Parathyroid adenoma (tissue), 2 donors: ENCODE measurements at regions not wholly inside any gene's neighbourhood (a gene's known extent, or its start where the extent isn't known, plus 50 kb on each side); places are given as distances from the start of the nearest gene placed in this dataset.

Experiments used
- H2AFZ ChIP-seq: fragments of 300-600 bp; sonication (generic); one replicate; pipeline ENCODE4 v1.7.0; 2017; ENCODE audit warnings: antibody characterized with exemption, mild to moderate bottlenecking
- H3K27ac ChIP-seq: fragments of 300-600 bp; sonication (generic); one replicate; pipeline ENCODE4 v1.7.0; 2017
- H3K27me3 ChIP-seq: fragments of 300-600 bp; sonication (generic); one replicate; pipeline ENCODE4 v1.7.0; 2017; ENCODE audit warnings: low read length; ENCODE audit not compliant: control insufficient read depth, insufficient read depth
- H3K36me3 ChIP-seq: fragments of 300-600 bp; sonication (generic); one replicate; pipeline ENCODE4 v1.7.0; 2017; ENCODE audit warnings: low read length; ENCODE audit not compliant: control insufficient read depth, insufficient read depth
- H3K4me1 ChIP-seq: fragments of 300-600 bp; sonication (generic); one replicate; pipeline ENCODE4 v1.7.0; 2017; ENCODE audit warnings: control low read depth
- H3K4me2 ChIP-seq: fragments of 300-600 bp; sonication (generic); one replicate; pipeline ENCODE4 v1.7.0; 2017; ENCODE audit warnings: low read length
- H3K4me3 ChIP-seq: fragments of 300-600 bp; sonication (generic); one replicate; pipeline ENCODE4 v1.7.0; 2017; ENCODE audit warnings: low read depth, low read length
- H3K79me2 ChIP-seq: fragments of 300-600 bp; sonication (generic); one replicate; pipeline ENCODE4 v1.7.0; 2017; ENCODE audit warnings: control low read depth
- H3K9ac ChIP-seq: fragments of 300-600 bp; sonication (generic); one replicate; pipeline ENCODE4 v1.7.0; 2017; ENCODE audit warnings: mild to moderate bottlenecking
- H3K9me3 ChIP-seq: fragments of 300-600 bp; sonication (generic); one replicate; pipeline ENCODE4 v1.7.0; 2017; ENCODE audit warnings: low read length; ENCODE audit not compliant: control insufficient read depth
- TF ChIP-seq, protein P1 (sequence below): fragments of 300-600 bp; sonication (generic); IDR thresholded peaks from one replicate; pipeline ENCODE4 v1.7.0; 2017; ENCODE audit warnings: antibody characterized with exemption, mild to moderate bottlenecking
- donor health status: primary hyperparathyroidism.

DNA sequence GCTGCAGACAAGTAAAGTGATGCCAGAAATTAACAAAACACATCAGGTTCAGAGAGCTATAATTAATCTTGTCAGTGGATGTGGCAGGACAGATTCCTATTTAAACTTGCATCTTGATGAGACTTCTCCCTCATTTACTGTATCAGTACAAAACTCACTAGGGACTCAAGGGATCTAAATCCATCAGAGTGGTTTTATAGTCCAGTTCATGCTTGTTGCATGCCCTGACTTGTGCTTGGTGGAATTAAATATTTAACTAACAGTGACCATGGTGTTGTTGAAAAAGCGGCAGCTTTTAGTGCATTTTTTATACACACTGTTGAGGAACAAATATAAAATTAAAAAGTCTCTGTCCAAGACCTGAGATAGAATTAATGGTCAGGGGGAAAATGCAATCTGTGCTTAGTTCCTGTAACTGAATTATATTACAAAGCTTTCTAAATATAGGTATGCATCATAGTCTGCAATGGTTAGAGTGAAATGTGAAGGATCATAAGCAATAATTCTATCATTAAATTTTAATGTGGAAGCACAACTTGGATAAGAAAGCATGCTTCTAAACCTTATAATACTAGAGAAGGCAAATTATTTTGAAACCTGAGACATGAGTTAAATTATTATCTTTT is 1475.5 kb upstream of the TENM4 start:
- TF ChIP-seq, protein P1, sequence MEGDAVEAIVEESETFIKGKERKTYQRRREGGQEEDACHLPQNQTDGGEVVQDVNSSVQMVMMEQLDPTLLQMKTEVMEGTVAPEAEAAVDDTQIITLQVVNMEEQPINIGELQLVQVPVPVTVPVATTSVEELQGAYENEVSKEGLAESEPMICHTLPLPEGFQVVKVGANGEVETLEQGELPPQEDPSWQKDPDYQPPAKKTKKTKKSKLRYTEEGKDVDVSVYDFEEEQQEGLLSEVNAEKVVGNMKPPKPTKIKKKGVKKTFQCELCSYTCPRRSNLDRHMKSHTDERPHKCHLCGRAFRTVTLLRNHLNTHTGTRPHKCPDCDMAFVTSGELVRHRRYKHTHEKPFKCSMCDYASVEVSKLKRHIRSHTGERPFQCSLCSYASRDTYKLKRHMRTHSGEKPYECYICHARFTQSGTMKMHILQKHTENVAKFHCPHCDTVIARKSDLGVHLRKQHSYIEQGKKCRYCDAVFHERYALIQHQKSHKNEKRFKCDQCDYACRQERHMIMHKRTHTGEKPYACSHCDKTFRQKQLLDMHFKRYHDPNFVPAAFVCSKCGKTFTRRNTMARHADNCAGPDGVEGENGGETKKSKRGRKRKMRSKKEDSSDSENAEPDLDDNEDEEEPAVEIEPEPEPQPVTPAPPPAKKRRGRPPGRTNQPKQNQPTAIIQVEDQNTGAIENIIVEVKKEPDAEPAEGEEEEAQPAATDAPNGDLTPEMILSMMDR: no peak

DNA sequence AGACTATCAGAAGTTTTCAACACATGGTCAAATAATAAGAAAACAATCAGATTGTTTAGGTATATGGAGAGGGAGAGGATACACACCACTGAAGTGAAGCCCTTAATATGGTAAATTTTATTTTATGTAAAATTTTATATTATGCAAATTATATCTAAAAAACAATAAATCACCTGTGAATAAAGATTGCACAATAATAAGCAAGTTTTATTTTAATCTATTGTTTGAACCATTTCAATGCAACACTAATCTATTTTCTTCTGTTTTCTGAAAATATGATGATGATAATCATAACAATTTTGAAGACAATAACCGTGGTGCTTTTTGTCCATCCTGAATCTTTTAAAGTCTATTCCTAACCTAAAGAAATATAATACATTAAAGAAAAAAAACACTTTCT is 1473.5 kb upstream of the TENM4 start:
- H3K27ac ChIP-seq: no peak overlapping the region
- no peaks in the 10 kb centered on the region for H3K27me3 ChIP-seq
- no peak overlapping the region for H3K4me2 ChIP-seq
- no peaks in the 10 kb centered on the region for H3K79me2 ChIP-seq
- no peak overlapping the region for H2AFZ ChIP-seq
- H3K4me1 ChIP-seq: no peaks in the 10 kb centered on the region
- TF ChIP-seq, protein P1: no peak
- H3K36me3 ChIP-seq: no peaks in the 10 kb centered on the region
- no peak overlapping the region for H3K9ac ChIP-seq
- H3K9me3 ChIP-seq: no peaks in the 10 kb centered on the region
- H3K4me3 ChIP-seq: no peak overlapping the region

More for the DNA sequence above, 1475.5 kb upstream of the TENM4 start:
- no peaks in the 10 kb centered on the region for H3K4me1 ChIP-seq
- H3K4me3 ChIP-seq: no peak overlapping the region
- no peaks in the 10 kb centered on the region for H3K79me2 ChIP-seq
- H3K27ac ChIP-seq: no peak overlapping the region
- no peaks in the 10 kb centered on the region for H3K9me3 ChIP-seq
- H3K27me3 ChIP-seq: no peaks in the 10 kb centered on the region
- no peak overlapping the region for H2AFZ ChIP-seq
- H3K9ac ChIP-seq: no peak overlapping the region
- no peaks in the 10 kb centered on the region for H3K36me3 ChIP-seq
- H3K4me2 ChIP-seq: no peak overlapping the region

DNA sequence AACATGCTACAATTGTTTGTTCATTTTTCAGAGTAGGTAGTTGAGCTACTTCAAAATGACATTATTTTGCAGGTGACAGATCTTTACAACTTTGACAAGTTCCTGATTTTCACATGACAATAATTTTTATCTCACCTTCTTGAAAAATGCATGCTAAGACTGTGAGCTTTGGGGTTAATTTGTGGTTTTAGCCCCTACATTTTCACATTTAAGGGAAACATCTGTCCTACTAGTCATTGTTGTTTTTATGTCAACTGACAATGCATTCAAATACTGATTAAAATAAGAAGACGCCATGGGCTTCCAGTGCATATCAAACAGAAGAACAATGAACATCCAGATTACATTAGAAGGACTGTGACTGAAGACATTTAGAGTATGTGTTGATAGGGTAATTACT is 1470.8 kb upstream of the TENM4 start:
- TF ChIP-seq, protein P1: no peak
- H3K36me3 ChIP-seq: no peaks in the 10 kb centered on the region

DNA sequence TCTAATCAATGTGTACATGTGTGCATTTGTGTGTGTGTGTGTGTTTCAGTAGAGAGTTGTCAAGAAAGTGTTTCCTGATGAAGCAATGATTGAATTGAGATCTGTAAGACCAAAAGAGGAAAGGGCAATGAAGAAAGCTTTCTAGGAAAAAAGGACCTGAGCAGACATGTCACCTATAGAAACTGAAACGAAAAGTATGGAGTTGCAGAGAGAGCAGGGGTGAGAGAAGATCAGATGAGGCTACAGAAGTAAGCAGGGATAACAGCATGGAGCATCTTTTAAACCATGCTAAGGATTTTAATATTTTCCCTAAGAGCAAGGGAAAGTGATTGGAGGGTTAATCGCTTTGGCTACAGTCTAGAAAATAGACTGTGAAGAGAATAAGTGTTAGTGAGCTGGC is 1459.4 kb upstream of the TENM4 start:
- Histone ChIP-seq H3K9ac (no peak overlapping the region), H3K4me2 (no peak overlapping the region), H3K27me3 (no peaks in the 10 kb centered on the region), H2AFZ (no peak overlapping the region), H3K4me1 (no peaks in the 10 kb centered on the region), H3K27ac (no peak overlapping the region), H3K36me3 (no peaks in the 10 kb centered on the region), H3K9me3 (no peaks in the 10 kb centered on the region), H3K79me2 (no peaks in the 10 kb centered on the region), H3K4me3 (no peak overlapping the region)
- TF ChIP-seq, protein P1: no peak

More for the DNA sequence above, 1470.8 kb upstream of the TENM4 start:
- no peak overlapping the region for H2AFZ ChIP-seq
- H3K9me3 ChIP-seq: no peaks in the 10 kb centered on the region
- H3K79me2 ChIP-seq: no peaks in the 10 kb centered on the region
- no peak overlapping the region for H3K4me3 ChIP-seq
- H3K9ac ChIP-seq: no peak overlapping the region
- H3K4me2 ChIP-seq: no peak overlapping the region
- H3K4me1 ChIP-seq: no peaks in the 10 kb centered on the region
- no peak overlapping the region for H3K27ac ChIP-seq
- no peaks in the 10 kb centered on the region for H3K27me3 ChIP-seq

DNA sequence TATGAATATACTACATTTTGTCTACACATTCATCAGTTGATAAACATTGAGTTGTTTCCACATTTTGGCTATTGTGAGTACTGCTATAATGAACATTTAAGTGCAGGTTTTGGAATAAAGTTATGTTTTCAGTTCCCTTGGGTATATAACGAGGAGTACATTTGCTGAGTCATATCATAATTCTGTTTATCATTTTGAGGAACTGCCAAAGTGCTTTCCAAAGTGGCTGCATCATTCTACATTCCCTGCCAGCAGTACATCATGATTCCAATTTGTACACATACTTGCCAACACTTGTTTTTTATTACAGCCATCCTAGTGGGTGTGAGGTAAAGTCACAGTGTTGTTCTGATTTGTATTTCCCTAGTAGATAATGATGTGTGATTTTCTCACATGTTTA is 1458.6 kb upstream of the TENM4 start:
- Histone ChIP-seq H3K79me2 (no peaks in the 10 kb centered on the region), H3K27me3 (no peaks in the 10 kb centered on the region), H3K27ac (no peak overlapping the region), H3K4me3 (no peak overlapping the region), H3K9me3 (no peaks in the 10 kb centered on the region), H3K4me1 (no peaks in the 10 kb centered on the region), H3K36me3 (no peaks in the 10 kb centered on the region), H2AFZ (no peak overlapping the region), H3K4me2 (no peak overlapping the region), H3K9ac (no peak overlapping the region)
- TF ChIP-seq, protein P1: no peak
